Ectodermal cell (in vitro differentiated cells): ENCODE measurements at regions not wholly inside any gene's neighbourhood (a gene's known extent, or its start where the extent isn't known, plus 50 kb on each side); places are given as distances from the start of the nearest gene placed in this dataset.

ENCODE experiments used
- H3K27ac ChIP-seq: 2 replicates; pipeline ENCODE4 v1.7.0; 2013; ENCODE audit warnings: mild to moderate bottlenecking, low read depth, low read length; ENCODE audit not compliant: insufficient read depth, poor library complexity, severe bottlenecking
- H3K27me3 ChIP-seq: 2 replicates; pipeline ENCODE4 v1.7.0; 2013; ENCODE audit warnings: mild to moderate bottlenecking, low read length; ENCODE audit not compliant: insufficient read depth, control insufficient read depth, poor library complexity, severe bottlenecking
- H3K36me3 ChIP-seq: one replicate; pipeline ENCODE4 v1.7.0; 2013; ENCODE audit warnings: low read length; ENCODE audit not compliant: control insufficient read depth, insufficient read depth
- H3K4me1 ChIP-seq: one replicate; pipeline ENCODE4 v1.7.0; 2013; ENCODE audit warnings: low read length; ENCODE audit not compliant: control insufficient read depth, insufficient read depth
- H3K4me3 ChIP-seq: 2 replicates; pipeline ENCODE4 v1.7.0; 2013; ENCODE audit warnings: low read depth, low read length, control low read depth; ENCODE audit not compliant: insufficient read depth
- H3K9me3 ChIP-seq: 2 replicates; pipeline ENCODE4 v1.7.0; 2013; ENCODE audit warnings: mild to moderate bottlenecking, low read length, moderate library complexity; ENCODE audit not compliant: control insufficient read depth
- WGBS, 2 experiments: methylation state at CpG; one replicate each; pipeline ENCODE4 v1.1.7; 2013; ENCODE audit warnings: missing lambda C conversion rate in 2 of 2; 5-methylcytosine and 5-hydroxymethylcytosine counted together

DNA sequence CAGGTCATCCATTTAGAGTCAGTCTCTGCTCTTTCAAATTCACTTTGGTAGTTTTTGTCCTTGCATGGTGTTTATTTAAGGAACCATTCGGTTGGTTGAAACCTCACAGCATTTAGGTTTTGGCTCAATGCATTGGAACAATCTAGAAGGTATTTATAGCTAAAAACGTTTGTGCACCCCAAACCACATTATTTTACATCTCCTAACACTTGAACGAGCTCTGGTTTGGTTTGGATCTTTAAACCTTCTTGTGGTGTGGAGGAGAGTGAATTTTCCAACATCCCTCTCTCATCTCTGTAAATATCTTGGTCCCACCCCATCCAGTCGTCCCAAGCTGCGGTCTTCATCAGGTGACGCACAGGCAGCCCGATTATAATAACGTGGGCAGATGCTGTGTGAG, 287.9 kb downstream of the LPIN1 start:
- WGBS, 2 experiments = 95 to 97% methylated on average over 6 of the region's 8 CpGs
- peaks cover 4% of the 10 kb centered on the region for H3K4me1 ChIP-seq
- no peak overlapping the region for H3K4me3 ChIP-seq
- H3K9me3 ChIP-seq = no peaks in the 10 kb centered on the region
- H3K27ac ChIP-seq = no peak overlapping the region
- no peaks in the 10 kb centered on the region for H3K27me3 ChIP-seq
- no peaks in the 10 kb centered on the region for H3K36me3 ChIP-seq

DNA sequence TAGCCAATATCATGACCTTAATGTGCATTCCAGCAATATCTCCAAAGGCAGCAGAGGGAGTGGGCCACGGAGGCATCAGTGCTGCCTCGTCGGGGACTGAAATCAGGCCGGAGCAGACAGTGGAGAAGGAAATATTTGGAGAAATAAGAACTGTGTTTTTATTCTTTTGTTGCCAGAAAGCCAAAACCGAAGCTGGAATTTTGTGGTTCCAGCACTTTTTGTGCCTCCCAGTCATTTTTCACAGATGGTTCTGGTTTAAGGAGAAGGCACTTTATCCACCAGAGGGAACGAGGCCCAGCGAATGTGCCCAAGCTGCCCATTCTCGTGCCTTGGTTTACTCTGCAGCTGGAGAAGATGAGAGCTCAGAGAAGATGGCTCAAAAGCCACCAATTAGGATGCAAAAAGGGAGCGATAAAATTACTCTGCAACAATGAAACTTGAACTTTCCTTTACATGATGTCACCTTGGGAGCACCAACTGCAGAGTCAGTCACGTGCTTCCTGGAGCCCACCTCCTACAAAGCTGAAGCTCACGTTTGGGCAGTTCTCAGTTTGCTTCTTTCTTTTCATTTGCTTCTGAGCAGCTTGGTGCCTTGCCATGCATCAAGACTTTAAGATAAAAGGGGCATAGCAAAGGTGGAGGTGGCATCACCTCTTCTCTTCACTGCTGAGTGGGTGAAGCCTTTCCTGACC, 288.7 kb downstream of the LPIN1 start:
- Histone ChIP-seq H3K4me1 (peaks cover 4% of the 10 kb centered on the region), H3K27me3 (no peaks in the 10 kb centered on the region), H3K9me3 (no peaks in the 10 kb centered on the region), H3K36me3 (no peaks in the 10 kb centered on the region), H3K4me3 (no peak overlapping the region), H3K27ac (no peak overlapping the region)
- 93% methylated on average over 11 of the region's 11 CpGs for WGBS, 2 experiments

DNA sequence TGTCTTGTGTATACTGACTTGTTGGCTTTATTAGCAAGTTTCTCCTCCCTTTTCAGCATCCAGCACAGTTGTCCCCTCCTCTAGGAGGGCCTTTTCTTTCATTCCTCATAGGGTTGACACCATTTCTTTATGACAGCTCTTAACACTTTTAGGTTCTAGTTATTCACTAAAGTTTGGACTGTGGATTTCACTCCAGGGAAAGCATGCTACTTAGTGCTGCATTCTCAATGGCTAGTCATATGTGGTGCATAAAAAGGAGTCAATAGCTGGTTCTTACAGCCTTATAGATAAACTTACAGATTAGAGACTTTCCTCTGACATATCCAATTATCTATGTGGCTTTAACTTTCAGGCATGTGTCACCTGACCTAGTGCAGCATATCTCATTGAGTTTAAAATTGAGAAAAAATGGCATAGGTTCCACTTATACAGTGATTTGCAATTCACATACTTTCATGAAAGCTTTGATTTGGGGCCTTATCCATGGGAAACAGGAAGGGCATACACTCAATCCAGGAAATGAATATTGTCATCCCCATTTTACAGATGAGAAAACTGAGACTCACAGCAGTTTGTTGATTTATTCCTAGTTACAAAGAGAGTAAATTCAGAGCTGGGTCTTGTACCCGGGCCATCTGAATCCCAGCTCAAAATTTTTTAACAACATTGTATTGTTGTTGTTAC, 289.7 kb downstream of the LPIN1 start:
- H3K9me3 ChIP-seq = no peaks in the 10 kb centered on the region
- peaks cover 4% of the 10 kb centered on the region for H3K4me1 ChIP-seq
- H3K27ac ChIP-seq = no peak overlapping the region
- WGBS, 2 experiments = 100% methylated on average over 1 of the region's 1 CpG
- no peak overlapping the region for H3K4me3 ChIP-seq
- no peaks in the 10 kb centered on the region for H3K36me3 ChIP-seq
- H3K27me3 ChIP-seq = no peaks in the 10 kb centered on the region

DNA sequence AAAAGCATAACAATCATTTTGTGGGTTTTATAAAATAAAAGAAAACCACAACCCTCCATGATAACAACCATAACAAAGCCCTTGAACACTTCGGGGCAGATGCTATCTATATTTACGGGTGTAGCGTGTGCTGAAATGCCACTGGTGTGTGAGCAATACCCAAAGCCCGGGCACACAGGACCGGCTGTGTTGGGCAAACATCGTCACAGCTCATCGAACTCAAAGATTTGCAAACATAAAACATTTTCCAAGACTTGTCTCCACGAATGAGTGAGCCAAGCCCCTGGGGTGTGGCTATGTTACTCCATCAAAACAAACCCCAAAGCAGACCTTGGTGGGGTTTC, 290.2 kb downstream of the LPIN1 start:
- WGBS, 2 experiments = 93 to 96% methylated on average over 8 of the region's 8 CpGs

DNA sequence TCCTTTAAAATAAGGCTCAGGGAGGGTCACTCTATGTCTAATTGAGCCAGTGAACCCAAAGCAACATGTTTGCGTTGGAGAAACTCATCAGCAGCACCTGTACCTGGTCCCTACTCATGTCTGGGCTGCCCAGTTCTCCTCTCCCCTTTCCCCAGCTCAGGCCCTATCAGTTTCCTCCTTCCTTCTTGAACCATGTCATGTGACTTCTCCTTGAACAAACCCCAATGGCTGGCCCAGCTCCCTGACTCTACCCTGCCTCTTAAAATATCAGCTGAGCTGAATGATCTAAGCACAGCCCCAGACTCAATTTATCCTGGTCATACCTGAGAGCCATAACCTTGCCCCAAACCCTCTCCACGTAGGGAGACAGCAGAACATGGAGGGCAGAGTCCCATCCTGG, 290.9 kb downstream of the LPIN1 start:
- H3K4me3 ChIP-seq = no peak overlapping the region
- H3K36me3 ChIP-seq = no peaks in the 10 kb centered on the region
- no peaks in the 10 kb centered on the region for H3K9me3 ChIP-seq
- H3K4me1 ChIP-seq = peaks cover 4% of the 10 kb centered on the region
- no peak overlapping the region for H3K27ac ChIP-seq
- H3K27me3 ChIP-seq = no peaks in the 10 kb centered on the region
- 93 to 98% methylated on average over 2 of the region's 2 CpGs for WGBS, 2 experiments

More for the DNA sequence above, 290.2 kb downstream of the LPIN1 start:
- no peak overlapping the region for H3K4me3 ChIP-seq
- H3K27ac ChIP-seq = no peak overlapping the region
- H3K9me3 ChIP-seq = no peaks in the 10 kb centered on the region
- H3K36me3 ChIP-seq = no peaks in the 10 kb centered on the region
- no peaks in the 10 kb centered on the region for H3K27me3 ChIP-seq
- peaks cover 4% of the 10 kb centered on the region for H3K4me1 ChIP-seq

DNA sequence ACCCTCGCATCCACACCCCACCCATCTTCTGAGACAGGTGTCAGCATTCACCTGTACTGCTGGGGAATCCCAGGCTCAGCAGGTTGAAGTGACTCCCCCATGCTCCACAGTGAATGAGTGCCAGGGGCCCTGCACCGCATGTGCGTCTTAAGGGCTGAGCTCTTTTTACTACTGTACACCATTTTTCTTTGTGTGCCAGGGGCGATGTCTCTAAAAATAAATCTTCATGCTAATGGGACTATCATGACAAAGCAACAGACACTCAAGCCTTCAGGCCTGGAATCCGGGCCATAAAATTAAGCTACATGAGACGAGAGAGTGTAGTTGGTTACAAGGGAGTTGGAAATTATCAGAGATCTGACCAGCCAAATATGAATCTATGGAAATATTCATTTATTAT, 294.8 kb downstream of the LPIN1 start:
- no peak overlapping the region for H3K27ac ChIP-seq
- WGBS, 2 experiments = 97% methylated on average over 5 to 6 of the region's 6 CpGs
- H3K27me3 ChIP-seq = no peaks in the 10 kb centered on the region
- H3K4me1 ChIP-seq = no peaks in the 10 kb centered on the region
- H3K36me3 ChIP-seq = no peaks in the 10 kb centered on the region
- no peak overlapping the region for H3K4me3 ChIP-seq
- no peaks in the 10 kb centered on the region for H3K9me3 ChIP-seq

DNA sequence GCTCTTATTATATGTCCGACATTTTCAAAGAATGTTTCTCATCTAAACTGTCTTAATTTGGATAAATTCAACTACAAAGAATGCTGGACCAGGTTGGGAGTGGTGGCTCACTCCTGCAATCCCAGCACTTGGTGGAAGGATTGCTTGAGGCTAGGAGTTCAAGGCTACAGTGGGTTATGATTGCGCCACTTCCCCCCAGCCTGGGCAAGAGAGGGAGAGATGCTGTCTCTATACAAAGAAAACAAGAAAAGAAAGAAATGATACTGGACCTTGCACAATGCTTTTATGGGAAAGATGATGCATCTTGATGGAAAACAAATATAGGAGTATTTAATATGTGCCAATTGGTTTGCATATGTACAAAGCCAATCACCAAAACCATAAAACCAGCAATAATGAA, 296.7 kb downstream of the LPIN1 start:
- H3K27me3 ChIP-seq = no peaks in the 10 kb centered on the region
- no peaks in the 10 kb centered on the region for H3K36me3 ChIP-seq
- H3K9me3 ChIP-seq = no peaks in the 10 kb centered on the region
- H3K27ac ChIP-seq = no peak overlapping the region
- H3K4me1 ChIP-seq = no peaks in the 10 kb centered on the region
- no peak overlapping the region for H3K4me3 ChIP-seq
- 92 to 97% methylated on average over 2 of the region's 2 CpGs for whole genome bisulfite sequencing, 2 experiments

DNA sequence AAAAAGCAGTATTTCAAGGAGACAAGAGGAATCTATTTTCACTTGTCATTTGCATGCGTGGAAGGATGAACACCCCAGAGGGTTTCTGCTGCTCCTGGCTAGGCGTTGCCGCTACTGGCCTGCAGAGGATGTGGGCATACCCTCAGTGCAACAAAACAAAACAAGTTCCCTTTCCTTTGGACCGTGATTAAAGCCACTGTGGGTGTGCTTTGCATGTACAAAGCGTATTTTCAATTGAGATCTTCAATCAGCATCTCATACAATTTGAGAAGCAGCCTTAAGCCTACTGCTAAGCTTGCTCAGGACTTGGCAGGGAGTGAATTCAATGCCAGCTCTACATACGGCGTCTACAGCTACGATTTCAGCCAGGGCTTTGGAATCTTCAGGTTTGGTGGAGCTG, 298.4 kb downstream of the LPIN1 start:
- 94 to 95% methylated on average over 8 of the region's 8 CpGs for WGBS, 2 experiments
- H3K36me3 ChIP-seq = no peaks in the 10 kb centered on the region
- H3K4me1 ChIP-seq = no peaks in the 10 kb centered on the region
- H3K9me3 ChIP-seq = no peaks in the 10 kb centered on the region
- no peak overlapping the region for H3K4me3 ChIP-seq
- H3K27ac ChIP-seq = no peak overlapping the region
- no peaks in the 10 kb centered on the region for H3K27me3 ChIP-seq

DNA sequence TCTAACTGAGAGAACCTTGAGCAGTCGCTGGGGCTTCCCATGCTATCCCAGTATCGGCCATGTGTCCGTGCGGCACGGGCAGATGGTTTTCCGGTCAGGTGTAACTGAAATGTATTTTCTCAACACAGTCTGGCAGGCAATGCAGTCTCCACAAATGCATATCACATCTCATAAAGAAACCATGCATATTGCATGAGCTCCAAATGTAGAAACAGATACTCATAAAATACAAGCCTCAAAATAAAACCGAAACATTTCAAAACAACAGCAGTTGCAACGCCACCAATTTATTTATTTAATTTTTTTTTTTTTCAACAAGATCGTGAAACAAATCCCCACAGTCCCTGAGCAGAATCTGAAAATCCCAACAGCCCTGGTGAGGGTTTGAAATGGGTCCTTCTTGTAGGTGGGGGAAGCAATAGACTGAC, 299.4 kb downstream of the LPIN1 start:
- no peak overlapping the region for H3K27ac ChIP-seq
- no peaks in the 10 kb centered on the region for H3K27me3 ChIP-seq
- WGBS, 2 experiments = 83 to 87% methylated on average over 9 of the region's 9 CpGs
- H3K9me3 ChIP-seq = no peaks in the 10 kb centered on the region
- H3K4me3 ChIP-seq = no peak overlapping the region
- no peaks in the 10 kb centered on the region for H3K4me1 ChIP-seq
- H3K36me3 ChIP-seq = no peaks in the 10 kb centered on the region

DNA sequence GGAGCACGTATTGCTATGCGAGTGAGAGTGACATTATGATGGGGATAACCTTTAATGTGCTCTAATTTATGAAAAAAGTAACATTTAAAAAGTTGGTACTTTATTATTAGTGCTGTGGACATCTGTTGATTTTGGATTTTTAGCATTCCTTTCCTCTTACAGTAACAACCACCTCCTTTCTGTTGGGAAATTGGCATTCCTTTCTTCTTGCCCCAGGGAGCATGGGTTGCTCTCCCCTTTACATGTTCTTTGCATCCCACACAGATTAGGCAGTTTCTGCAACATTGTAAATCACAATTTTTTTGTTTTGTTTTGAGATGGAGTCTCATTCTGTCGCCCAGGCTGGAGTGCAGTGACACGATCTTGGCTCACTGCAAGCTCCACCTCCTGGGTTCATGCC, 300.2 kb downstream of the LPIN1 start:
- H3K9me3 ChIP-seq = no peaks in the 10 kb centered on the region
- H3K4me3 ChIP-seq = no peak overlapping the region
- 84 to 100% methylated on average over 2 to 4 of the region's 4 CpGs for WGBS, 2 experiments
- no peaks in the 10 kb centered on the region for H3K27me3 ChIP-seq
- no peaks in the 10 kb centered on the region for H3K36me3 ChIP-seq
- no peaks in the 10 kb centered on the region for H3K4me1 ChIP-seq
- no peak overlapping the region for H3K27ac ChIP-seq
